ENCODE measurements at regions not wholly inside any gene's neighbourhood (a gene's known extent, or its start where the extent isn't known, plus 50 kb on each side); places are given as distances from the start of the nearest gene placed in this dataset.

GRCh38 chr4:111675746-111676145 lies 469.5 kb upstream of the FAM241A start:
- TF ChIP-seq CTCF (IDR thresholded peaks at IDR 0.05; ENCODE audit: borderline replicate concordance, extremely low read depth, low read length, poor library complexity, severe bottlenecking) (no peak), EZH2 (IDR thresholded peaks at IDR 0.05; ENCODE audit: borderline replicate concordance, low read depth, low read length, severe bottlenecking) (no peak)

Measured in DND-41 (cell line).